Bronchial epithelial cell (primary cell): ENCODE measurements at regions not wholly inside any gene's neighbourhood (a gene's known extent, or its start where the extent isn't known, plus 50 kb on each side); places are given as distances from the start of the nearest gene placed in this dataset.
A peak's percentile ranks its signal among the peaks of the same experiment; 100 is the strongest.

Experiments
- DNase-seq: peaks from one replicate; pipeline ENCODE4 v3.0.0-alpha.2; 2010; ENCODE audit warnings: low read depth
- FAIRE-seq: peaks from 2 replicates; lab custom pipeline; 2011; peaks lifted over from hg19 to GRCh38; lab: Jason Lieb, UNC
- H3K27me3 ChIP-seq: 2 replicates; pipeline ENCODE4 v1.5.1; 2011; ENCODE audit warnings: low read length; ENCODE audit not compliant: control insufficient read depth, insufficient read depth
- H3K36me3 ChIP-seq: 2 replicates; pipeline ENCODE4 v1.5.1; 2011; ENCODE audit warnings: low read length; ENCODE audit not compliant: control insufficient read depth, insufficient read depth
- H3K4me3 ChIP-seq: 2 replicates; pipeline ENCODE4 v1.5.1; 2011; ENCODE audit warnings: mild to moderate bottlenecking, low read depth, low read length, control low read depth
- CTCF ChIP-seq: IDR thresholded peaks from 2 replicates; pipeline ENCODE4 v1.5.1; 2011; ENCODE audit warnings: mild to moderate bottlenecking, moderate library complexity, low read length, control low read depth, inconsistent platforms; ENCODE audit not compliant: insufficient read depth, severe bottlenecking

DNA sequence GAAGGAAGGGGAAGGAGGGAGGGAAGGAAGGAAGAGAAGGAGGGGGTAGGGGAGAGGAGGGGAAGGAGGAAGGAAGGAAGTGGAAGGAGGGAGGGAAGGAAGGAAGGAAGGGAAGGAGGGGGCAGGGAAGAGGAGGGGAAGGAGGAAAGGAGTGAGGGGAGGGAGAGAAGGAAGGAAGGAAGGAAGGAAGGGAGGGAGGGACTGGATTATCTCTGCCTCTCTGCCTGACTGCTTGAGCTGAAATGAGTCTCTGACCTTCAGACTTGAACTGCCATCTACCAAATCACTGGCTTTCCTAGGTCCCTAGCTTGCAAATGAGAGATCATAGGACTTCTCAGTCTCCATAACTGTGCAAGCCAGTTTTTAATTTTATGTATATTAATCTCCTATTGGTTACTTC is 436.8 kb downstream of the PREX1 start:
- FAIRE-seq, result no peak
- H3K27me3 ChIP-seq, result no peaks in the 10 kb centered on the region

GRCh38 chr20:48387675-48388074 is 440.1 kb downstream of the PREX1 start:
- Histone ChIP-seq H3K4me3 (no peak overlapping the region), H3K27me3 (no peaks in the 10 kb centered on the region), H3K36me3 (no peaks in the 10 kb centered on the region)
- DNase-seq (no peak), FAIRE-seq (no peak)
- no peak for TF ChIP-seq CTCF

More for the DNA sequence above, 436.8 kb downstream of the PREX1 start:
- H3K4me3 ChIP-seq, result no peak overlapping the region
- H3K36me3 ChIP-seq, result no peaks in the 10 kb centered on the region
- no peak for TF ChIP-seq CTCF
- no peak for DNase-seq

GRCh38 chr20:48385527-48385926 is 442.3 kb downstream of the PREX1 start:
- DNase-seq (no peak), FAIRE-seq (peak; percentile 92)
- H3K36me3 ChIP-seq, result no peaks in the 10 kb centered on the region
- H3K27me3 ChIP-seq, result no peaks in the 10 kb centered on the region
- H3K4me3 ChIP-seq, result no peak overlapping the region
- no peak for TF ChIP-seq CTCF

GRCh38 chr20:48385114-48385513 is 442.7 kb downstream of the PREX1 start:
- Histone ChIP-seq H3K36me3 (no peaks in the 10 kb centered on the region), H3K4me3 (no peak overlapping the region), H3K27me3 (no peaks in the 10 kb centered on the region)
- TF ChIP-seq CTCF, result no peak
- peak; percentile 80 for FAIRE-seq
- DNase-seq, result no peak

GRCh38 chr20:48384147-48384818 is 443.5 kb downstream of the PREX1 start:
- TF ChIP-seq CTCF, result no peak
- DNase-seq (no peak), FAIRE-seq (no peak)
- Histone ChIP-seq H3K27me3 (no peaks in the 10 kb centered on the region), H3K4me3 (no peak overlapping the region), H3K36me3 (no peaks in the 10 kb centered on the region)

DNA sequence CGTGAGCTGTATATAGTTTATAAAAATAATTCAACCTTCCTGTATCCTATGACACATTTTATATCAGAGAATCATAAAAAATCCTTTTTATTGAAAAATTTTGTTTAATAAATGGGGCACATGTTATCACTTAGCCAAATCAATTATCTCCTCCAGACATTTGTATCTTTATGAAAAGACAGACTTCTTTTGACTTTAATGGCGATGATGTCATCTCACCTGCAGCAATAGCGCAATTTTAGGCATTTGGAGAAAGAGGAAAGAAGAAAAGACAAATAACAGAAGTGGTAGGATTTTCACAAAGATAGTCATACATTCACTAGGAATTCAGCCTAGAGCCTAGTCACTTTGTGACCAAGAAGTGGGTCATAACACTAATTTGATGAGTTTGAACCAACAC is 444.5 kb downstream of the PREX1 start:
- FAIRE-seq, result no peak

More for the DNA sequence above, 444.5 kb downstream of the PREX1 start:
- TF ChIP-seq CTCF, result no peak
- no peaks in the 10 kb centered on the region for H3K36me3 ChIP-seq
- no peaks in the 10 kb centered on the region for H3K27me3 ChIP-seq
- H3K4me3 ChIP-seq, result no peak overlapping the region
- no peak for DNase-seq
